GM18909 (cell line): ENCODE measurements at regions not wholly inside any gene's neighbourhood (a gene's known extent, or its start where the extent isn't known, plus 50 kb on each side); places are given as distances from the start of the nearest gene placed in this dataset.
A peak's percentile ranks its signal among the peaks of the same experiment; 100 is the strongest.

Experiments
- ATAC-seq: cut with Tn5 transposase; IDR thresholded peaks from one replicate; pipeline ENCODE4 v1.9.1; 2021; ENCODE audit warnings: mild to moderate bottlenecking; ENCODE audit not compliant: unreplicated experiment, poor library complexity

GRCh38 chr13:47831265-47831664 is 169.8 kb downstream of the SUCLA2 start:
- no peak for ATAC-seq

- ATAC-seq: no peak
Observed at GRCh38 chr13:47829690-47830089, 171.4 kb downstream of the SUCLA2 start.

GRCh38 chr13:47826471-47826870 is 174.6 kb downstream of the SUCLA2 start:
- ATAC-seq: no peak

- no peak for ATAC-seq
Observed at GRCh38 chr13:47822036-47822435, 179.0 kb downstream of the SUCLA2 start.

- ATAC-seq: no peak
Observed at GRCh38 chr13:47816831-47817230, 184.2 kb downstream of the SUCLA2 start.

GRCh38 chr13:47813718-47814117 is 187.4 kb downstream of the SUCLA2 start:
- no peak for ATAC-seq

GRCh38 chr13:47809411-47809810 is 191.7 kb downstream of the SUCLA2 start:
- no peak for ATAC-seq

GRCh38 chr13:47803131-47803530 is 197.9 kb downstream of the SUCLA2 start:
- no peak for ATAC-seq

GRCh38 chr13:47801555-47801954 is 199.5 kb downstream of the SUCLA2 start:
- ATAC-seq: no peak

- ATAC-seq: no peak
Observed at GRCh38 chr13:47800593-47800992, 200.5 kb downstream of the SUCLA2 start.

- no peak for ATAC-seq
Observed at GRCh38 chr13:47798906-47799305, 202.2 kb downstream of the SUCLA2 start.

GRCh38 chr13:47798194-47798593 is 202.9 kb downstream of the SUCLA2 start:
- no peak for ATAC-seq

GRCh38 chr13:47796816-47797215 is 204.3 kb downstream of the SUCLA2 start:
- no peak for ATAC-seq

- ATAC-seq: no peak
Observed at GRCh38 chr13:47794963-47795362, 206.1 kb downstream of the SUCLA2 start.

- no peak for ATAC-seq
Observed at GRCh38 chr13:47790755-47791154, 210.3 kb downstream of the SUCLA2 start.

- ATAC-seq: no peak
Observed at GRCh38 chr13:47788844-47789243, 212.2 kb downstream of the SUCLA2 start.

GRCh38 chr13:47774671-47774994 is 226.4 kb downstream of the SUCLA2 start:
- peak; percentile 26 for ATAC-seq

- ATAC-seq: no peak
Observed at GRCh38 chr13:47764817-47765216, 236.3 kb downstream of the SUCLA2 start.

- ATAC-seq: no peak
Observed at GRCh38 chr13:47757466-47758080, 243.5 kb downstream of the SUCLA2 start.

GRCh38 chr13:47747901-47748300 is 253.2 kb downstream of the SUCLA2 start:
- no peak for ATAC-seq

- ATAC-seq: no peak
Observed at GRCh38 chr13:47726394-47726793, 274.7 kb downstream of the SUCLA2 start.

- ATAC-seq: no peak
Observed at GRCh38 chr13:47723898-47724297, 277.2 kb downstream of the SUCLA2 start.

GRCh38 chr13:47719164-47719563 is 281.9 kb downstream of the SUCLA2 start:
- no peak for ATAC-seq
